ENCODE measurements at regions not wholly inside any gene's neighbourhood (a gene's known extent, or its start where the extent isn't known, plus 50 kb on each side); places are given as distances from the start of the nearest gene placed in this dataset.

GRCh38 chr4:177728361-177729152, 286.3 kb upstream of the AGA start:
- TF ChIP-seq CEBPB (IDR thresholded peaks at IDR 0.05; ENCODE audit: low read depth, low read length): no peak
- Histone ChIP-seq H2AK5ac (ENCODE audit: low read depth, low read length) (no peak overlapping the region), H3K79me1 (ENCODE audit: low read depth in 1 of 2, low read length in 2 of 2) (no peaks in the 10 kb centered on the region), H3K4me2 (ENCODE audit: low read depth, low read length) (no peak overlapping the region), H3K4me1 (ENCODE audit: control insufficient read depth, insufficient read depth, low read length) (no peaks in the 10 kb centered on the region; the same call in 1 of the 2 replicates), H4K8ac (ENCODE audit: low read depth in 2 of 2, low read length in 2 of 2) (no peak overlapping the region), H3K27me3 (ENCODE audit: control insufficient read depth, insufficient read depth, low read length) (no peaks in the 10 kb centered on the region), H3K56ac (ENCODE audit: extremely low read depth, insufficient read depth, low read length) (no peak overlapping the region), H2AK9ac (replicated peaks; ENCODE audit: low read depth, low read length, poor library complexity) (no peak overlapping the region), H4K91ac (ENCODE audit: insufficient read depth, low read depth, low read length) (no peak overlapping the region), H3K36me3 (ENCODE audit: control insufficient read depth, insufficient read depth, low read length) (no peaks in the 10 kb centered on the region), H3K9me3 (ENCODE audit: control insufficient read depth, insufficient read depth, low read length) (no peaks in the 10 kb centered on the region), H4K5ac (ENCODE audit: low read depth, low read length) (no peak overlapping the region), H2BK5ac (ENCODE audit: low read depth, low read length, poor library complexity, severe bottlenecking) (no peak overlapping the region), H3K4me3 (ENCODE audit: insufficient read depth, low read depth, low read length) (no peak overlapping the region), H3K9me1 (ENCODE audit: insufficient read depth, low read length) (no peaks in the 10 kb centered on the region), H3K9ac (ENCODE audit: low read depth, low read length) (no peak overlapping the region), H3K14ac (replicated peaks; ENCODE audit: low read depth, low read length) (no peak overlapping the region), H2BK120ac (ENCODE audit: low read depth, low read length) (no peak overlapping the region), H3K18ac (ENCODE audit: low read depth, low read length) (no peak overlapping the region), H4K20me1 (ENCODE audit: insufficient read depth, low read length) (no peaks in the 10 kb centered on the region), H2AFZ (replicated peaks; ENCODE audit: low read length, poor library complexity) (no peak overlapping the region), H3K23ac (ENCODE audit: low read depth, low read length) (no peak overlapping the region), H3K27ac (ENCODE audit: insufficient read depth, low read length) (no peak overlapping the region), H2BK20ac (ENCODE audit: low read depth, low read length) (no peak overlapping the region), H2BK15ac (ENCODE audit: low read depth, low read length) (no peak overlapping the region), H3K4ac (ENCODE audit: low read depth, low read length) (no peak overlapping the region)
- intact Hi-C loops (cut with micrococcal nuclease): no loop called here
- ChIA-PET CTCF (no interaction called here), POLR2A (ENCODE audit: unreplicated experiment) (no interaction called here)
- ATAC-seq (ENCODE audit: low read depth) (no peak), DNase-seq (no peak)
- dilution Hi-C loops (cut with HindIII; ENCODE audit: low sequenced_read_pairs, unreplicated experiment): no loop called here
- no TSS peak for BruUV-seq (replicated peaks)
- in situ Hi-C loops (cut with MboI; ENCODE audit: low sequenced_read_pairs): no loop called here
- WGBS, 2 experiments (ENCODE audit: extremely low coverage in 2 of 2, insufficient read length in 1 of 2): 77% methylated on average over 11 of the region's 27 CpGs; no CpG with 5 or more reads in 1 of the 2 experiments

All from IMR-90 (cell line).